GM18873 (cell line): ENCODE measurements at regions not wholly inside any gene's neighbourhood (a gene's known extent, or its start where the extent isn't known, plus 50 kb on each side); places are given as distances from the start of the nearest gene placed in this dataset.

ENCODE experiments used
- ATAC-seq: cut with Tn5 transposase; IDR thresholded peaks from one replicate; pipeline ENCODE4 v1.9.1; 2021; ENCODE audit warnings: mild to moderate bottlenecking, moderate library complexity, moderate number of reproducible peaks; ENCODE audit not compliant: unreplicated experiment, low FRiP score

DNA sequence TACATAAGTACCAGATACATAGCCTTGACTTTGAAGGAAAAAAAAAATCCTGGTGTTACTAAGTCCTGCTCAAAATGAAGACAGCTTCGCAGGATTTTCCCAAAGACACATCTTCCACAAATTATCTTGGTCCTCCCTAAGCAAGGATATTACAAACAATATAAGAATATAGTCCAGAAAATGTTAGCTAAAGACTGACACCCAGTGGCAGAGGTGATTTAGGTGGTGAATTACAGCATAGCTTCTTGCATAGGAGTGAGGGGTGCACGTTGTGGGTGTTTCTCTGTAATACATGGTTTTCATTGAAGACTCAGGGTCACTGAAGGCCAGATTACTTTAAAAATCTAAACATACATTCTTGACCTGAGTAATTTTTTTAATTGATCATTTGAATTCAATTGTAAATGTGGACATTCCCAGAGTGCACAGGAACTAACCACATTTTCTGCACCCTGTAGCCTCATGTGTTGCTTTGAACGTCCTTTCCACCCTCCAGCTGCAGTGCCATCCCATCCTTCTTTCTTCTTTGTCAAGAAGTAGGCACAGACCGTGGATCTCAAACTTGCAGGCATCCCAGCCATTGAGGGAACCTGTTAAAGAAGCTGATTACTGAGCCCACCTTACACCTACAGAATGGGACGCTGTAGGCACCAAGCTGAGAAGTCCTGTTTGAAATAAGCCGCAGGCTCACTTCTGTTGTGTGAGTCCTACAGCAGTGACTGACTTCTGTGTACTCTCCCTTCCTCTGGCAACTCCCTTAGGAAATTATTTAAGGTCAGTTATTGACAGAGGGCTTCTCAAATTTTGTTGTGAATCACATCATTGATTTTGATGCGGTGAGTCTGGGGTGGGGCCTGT is 102.6 kb downstream of the PERP start:
- no peak for ATAC-seq

DNA sequence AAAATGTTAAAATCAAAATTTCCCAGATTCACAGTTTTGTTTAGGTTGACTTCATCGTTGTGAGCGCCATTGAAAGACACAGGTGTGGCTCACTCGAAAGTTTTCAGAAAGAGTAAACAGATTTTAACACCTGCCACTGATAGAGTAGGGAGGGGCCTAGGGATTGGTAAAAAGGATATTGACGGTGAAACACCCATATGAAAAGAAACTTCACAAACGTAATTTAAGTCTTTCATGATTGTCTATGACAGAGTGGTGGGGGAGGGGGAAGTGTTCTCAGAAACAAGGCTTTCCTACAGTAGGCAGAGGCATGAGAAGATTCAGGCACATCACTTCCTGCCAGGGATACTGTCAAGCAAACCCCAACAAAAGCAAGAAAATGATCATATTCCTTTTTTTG is 101.4 kb downstream of the PERP start:
- ATAC-seq: no peak

DNA sequence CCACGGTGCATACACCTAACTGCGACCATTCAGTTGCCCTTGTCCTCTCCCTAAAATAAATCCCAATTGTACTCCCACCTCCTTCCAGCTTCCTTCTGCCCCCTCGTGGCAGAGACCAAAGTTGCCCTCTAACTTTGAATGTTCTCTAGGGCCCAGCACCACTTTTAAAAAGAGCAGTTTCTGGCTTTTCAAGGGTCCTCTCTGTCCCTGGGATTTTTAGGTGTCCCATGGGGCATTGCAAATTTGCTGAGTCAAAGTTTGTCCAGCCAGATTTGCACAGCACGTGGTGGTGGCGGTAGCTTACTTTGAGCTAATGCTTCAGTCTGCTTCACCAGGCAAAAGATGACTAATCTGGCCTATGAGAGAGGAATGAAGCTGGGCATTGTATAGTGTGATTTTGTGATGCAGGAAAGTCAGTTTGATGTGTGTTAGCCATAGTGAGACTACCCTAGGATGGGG is 100.2 kb downstream of the PERP start:
- ATAC-seq: no peak

DNA sequence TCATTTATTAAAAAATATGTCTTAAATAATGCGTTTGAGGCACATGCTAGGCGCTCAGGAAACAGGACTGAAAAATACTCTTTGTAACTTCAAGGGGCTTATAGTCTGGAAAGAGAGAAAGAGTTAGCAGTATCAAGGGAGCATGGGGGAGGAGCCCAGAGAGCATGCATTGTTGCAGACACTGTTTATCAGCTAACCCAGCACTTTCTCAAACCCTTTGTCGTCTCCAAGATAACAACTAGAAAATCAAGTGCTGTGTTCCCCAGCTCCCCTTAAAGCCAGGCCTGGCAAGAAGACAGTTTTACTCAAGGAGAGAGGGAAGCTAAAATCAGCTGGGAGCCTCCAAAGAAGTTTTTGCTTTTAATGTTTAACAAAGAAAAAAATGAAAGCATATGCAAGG is 98.4 kb downstream of the PERP start:
- ATAC-seq: no peak

DNA sequence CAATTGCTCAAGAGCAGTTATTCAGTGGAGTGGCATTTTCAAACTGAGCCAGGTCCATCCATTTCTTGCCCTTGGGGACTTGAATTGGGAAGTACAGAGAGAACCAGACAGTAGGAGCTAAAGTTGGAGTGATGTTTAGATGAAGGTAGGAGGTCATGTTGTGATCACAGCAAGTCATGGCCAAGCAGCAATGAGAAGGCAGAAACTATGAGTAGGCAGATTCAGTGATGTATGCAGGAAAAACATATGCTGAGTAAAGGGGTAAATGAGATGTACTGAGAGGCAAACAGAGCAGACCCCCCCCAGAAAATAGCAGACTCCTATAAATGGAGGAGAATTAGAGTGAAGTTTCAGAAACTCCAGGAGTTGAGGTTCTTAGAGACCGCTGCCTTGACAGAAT is 95.8 kb downstream of the PERP start:
- no peak for ATAC-seq

DNA sequence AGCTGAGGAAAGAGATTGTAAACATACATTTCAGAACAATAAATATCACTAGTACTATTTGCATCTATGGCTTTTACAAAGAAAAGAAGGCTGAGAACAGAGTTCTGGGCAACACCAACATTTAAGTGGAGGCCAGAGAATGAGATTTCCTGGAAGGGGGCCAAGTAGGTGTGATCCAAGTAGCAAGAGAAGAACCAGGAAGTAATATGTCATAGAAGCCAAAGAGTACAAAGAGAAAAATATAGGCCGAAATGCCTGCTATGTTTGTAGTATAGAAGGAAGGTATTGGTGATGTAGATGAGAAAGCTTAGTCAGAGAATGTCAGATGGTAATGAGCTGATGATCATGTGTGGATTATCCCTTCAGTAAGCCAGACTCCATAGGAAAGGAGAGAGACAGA is 94.5 kb downstream of the PERP start:
- ATAC-seq: no peak

DNA sequence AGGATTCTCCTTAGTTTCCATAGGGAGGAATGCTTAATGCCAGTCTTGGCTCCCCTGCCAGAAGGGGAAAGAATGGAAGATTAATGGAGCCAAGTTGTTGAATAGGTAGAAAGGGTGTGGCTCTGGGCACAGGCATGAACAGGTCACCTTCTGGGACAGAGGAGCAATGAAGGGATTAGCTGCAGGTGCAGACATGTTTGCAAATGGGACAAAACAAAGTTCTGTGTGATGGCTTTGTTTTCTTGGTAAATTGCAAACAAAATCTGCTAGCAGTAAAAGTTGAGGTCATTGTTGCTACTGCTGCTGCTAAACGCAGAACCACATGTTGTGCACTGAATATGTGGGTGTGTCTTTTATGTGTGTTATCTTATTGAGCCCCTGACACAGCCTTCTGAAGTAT is 93.3 kb downstream of the PERP start:
- ATAC-seq: no peak

DNA sequence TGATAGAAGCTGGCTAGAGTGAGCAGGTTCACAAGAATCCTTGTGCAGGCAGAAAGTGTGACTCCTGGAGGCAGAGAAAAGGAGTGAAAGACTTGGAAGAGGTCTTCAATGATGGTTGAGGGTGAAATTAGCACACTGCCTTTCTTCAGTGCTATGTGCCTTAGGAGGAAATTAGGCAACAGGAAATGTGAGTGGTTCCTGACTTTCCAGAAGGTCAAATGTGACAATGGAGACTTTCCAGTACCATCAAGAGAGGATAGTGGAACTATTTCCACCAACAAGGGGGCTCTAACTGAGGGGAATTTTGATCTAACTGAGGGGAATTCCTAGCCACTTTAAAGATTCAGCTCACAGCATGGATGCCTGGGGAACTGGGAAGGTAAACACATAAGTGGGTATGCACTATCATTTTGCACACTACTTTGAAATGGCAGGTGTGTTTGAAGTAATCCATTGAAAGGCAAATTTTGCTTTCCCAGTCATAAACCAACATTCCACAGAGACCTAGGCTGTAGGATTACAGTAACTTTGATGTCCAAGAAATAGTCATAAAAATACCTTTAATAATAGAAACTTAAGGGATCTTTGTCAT is 90.0 kb downstream of the PERP start:
- ATAC-seq: no peak

DNA sequence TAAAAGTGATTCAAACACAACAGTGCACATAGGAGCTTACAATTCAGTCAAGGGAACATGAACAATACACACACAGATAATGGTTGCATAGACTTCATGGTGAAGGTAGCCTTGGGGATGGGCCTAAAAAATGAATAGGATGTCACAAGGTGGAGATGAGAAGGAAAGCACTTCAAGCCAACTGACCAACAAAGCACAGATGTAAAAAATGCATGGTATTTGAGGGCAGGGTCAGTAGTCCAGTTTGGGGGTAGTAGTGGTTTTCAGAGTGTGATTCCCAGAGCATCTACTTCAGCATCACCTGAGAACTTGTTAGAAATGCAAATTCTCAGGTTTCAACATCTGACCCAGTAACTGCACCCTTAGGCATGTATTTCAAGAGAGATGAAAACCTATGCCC is 88.9 kb downstream of the PERP start:
- no peak for ATAC-seq

DNA sequence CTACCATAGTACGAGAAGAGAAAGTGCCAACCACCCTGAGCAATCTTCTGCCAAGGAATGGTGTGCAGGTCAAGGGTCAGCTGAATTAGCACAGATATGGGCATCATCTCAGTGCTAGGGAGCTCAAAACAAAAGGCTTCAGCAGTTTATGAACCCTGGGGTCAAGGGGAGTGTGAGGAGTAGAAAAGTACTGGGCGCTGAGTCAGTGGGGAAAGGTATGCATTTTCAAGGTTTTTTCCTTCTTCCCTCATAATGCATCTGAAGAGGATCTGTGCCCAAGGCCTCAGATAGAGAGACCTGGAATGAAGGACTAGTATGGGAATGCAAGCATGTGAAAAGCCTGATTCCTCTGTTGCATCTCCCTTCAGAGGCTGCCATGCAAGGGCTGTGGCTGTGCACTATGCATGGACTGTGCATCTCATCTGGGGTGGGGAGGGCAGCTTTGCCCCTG is 81.7 kb downstream of the PERP start:
- ATAC-seq: no peak

DNA sequence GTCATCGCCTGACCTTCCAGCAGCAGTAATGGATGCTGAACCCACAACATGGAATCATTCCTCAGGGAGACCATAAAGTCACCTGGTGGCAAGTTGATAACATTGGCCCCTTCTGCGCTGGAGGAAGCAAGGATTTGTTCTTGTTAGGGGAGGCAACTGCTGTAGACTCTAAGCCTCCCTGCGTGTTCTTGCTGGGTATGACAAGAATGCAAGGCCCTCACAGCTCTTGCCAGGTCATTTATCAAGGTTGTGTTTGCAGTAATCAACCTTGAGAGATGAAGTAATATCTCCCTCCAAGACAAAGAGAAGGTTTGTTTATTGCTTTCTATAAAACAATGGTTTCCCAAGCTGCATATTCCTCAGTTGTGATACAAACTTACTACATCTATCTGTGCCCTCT is 80.9 kb downstream of the PERP start:
- ATAC-seq: no peak

DNA sequence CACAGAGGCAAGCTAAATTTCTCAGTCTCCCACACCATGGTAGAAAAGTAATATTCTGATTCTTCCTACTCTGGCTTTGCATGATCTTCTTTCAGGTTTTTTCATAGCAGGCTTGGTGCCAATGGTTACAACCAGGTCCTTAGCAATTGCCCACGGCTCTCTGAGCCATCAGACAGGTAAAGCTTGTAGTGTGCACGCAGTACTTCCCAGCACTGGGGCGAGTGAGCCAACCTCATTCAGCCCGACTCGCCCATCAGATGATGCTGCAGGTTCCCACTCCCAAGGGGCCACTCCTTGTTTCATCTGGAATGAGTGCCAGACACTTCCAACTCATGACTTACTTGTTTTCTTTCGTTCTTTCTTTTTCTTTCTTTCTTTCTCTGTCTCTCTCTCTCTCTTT is 78.3 kb downstream of the PERP start:
- no peak for ATAC-seq

DNA sequence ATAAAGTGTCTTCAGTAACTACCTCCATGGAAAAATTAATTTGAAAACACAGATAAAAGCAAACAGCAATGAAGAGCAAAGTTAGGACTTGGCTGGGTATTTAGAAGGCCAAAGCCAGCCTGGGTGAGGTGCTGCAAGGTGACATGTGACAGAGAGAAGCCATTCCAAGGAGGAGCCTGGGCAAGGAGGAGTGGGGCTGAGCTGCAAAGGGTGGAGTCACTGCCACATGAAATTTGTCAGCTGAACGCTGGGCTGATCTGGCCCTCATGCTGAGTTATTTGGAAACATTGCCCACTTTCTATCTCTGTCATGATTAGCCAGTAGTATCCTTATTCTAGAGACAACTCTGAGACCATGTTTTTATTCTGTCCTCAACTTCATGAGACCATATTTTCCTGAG is 76.3 kb downstream of the PERP start:
- no peak for ATAC-seq

DNA sequence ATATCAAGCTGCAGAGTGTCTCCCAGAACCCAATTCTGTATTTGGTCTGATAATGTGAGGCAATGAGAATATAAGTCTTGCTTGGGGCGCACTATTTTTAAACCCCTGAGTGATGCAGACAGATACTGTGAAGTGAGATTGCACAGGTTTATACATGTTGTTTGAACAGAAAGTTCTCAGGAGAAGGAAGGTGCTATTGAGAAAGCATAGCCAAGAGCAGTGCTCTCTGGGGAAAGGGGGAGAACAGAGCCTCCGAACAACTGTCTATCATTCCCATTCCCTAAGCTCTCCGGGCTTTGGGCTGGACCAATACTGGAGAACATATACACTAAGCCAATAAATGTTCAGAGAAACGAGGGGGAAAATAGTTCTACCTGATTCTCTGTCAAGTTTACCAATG is 75.8 kb downstream of the PERP start:
- no peak for ATAC-seq

DNA sequence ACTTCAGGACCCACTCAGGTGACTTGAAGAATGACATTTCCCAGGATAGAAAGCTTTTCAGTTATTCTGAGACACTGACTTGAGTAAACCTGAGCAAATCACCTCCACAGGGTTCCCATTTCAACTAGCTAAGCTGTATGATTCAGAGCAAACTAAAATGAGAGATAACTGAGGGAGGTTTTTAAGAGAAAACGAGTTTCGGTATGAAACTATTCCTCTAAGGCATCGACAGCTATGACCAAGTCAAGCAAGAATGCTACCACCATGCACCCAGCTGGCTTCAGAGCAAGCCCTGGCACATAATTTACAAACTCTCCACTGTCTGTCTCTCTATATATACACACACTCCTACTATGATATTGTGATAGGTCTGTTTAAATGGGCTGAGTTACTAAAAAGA is 75.4 kb downstream of the PERP start:
- ATAC-seq: no peak

DNA sequence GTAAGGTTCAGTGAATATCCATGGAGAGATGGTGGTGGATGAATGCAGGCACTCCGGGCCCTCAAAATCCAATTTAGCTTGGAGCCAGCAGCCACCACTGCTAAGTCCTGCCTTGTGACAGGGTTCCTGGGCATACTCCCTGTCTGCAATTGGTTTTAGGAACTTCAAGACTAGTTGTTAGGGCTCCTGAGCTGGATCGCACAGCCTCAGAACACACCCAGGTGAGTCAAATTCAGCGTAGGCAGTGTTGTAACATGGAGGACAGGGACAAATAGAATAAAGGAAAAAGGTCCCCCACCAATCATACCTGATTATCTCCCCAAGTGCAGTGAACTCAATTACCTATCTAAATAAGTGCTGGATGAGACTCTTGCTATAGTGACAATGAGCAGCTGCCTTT is 74.6 kb downstream of the PERP start:
- ATAC-seq: no peak

DNA sequence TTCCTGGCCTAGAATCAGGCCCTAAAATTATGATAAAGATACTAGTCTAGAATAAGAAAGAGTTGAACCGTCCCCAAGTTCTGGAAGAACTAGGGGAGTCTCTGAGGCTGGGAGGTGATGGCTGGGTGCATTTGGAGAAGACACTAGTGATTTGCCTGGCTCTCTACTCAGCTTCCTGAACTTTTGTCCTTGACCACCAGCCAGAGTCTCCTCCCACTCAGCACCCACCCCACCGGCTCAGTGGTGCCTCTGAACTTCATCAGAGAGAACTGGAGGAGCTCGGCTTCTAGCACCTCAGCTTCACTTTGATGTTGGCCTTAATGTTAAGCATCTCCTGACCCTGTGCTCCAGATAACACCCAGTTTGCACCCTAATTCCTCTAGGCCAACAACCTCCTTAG is 73.0 kb downstream of the PERP start:
- no peak for ATAC-seq

DNA sequence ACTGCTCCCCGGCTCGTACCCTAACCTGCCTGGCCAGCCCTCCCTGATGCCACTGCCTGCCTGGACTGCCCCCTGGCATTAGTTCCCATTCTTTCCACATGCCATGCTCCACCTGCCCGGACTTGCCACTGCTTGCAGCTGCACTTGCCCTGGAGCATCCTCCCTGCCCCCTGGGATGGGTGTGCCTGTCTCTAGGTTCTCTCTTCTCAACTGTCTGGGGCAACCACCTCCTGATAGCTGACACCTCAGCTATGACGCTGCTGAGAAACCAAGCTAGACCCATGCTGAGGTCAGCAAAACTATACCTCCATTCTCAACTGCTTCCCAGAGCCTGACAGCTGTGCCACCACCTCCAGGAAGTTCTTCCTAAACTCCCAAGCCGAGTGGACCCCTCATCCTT is 72.1 kb downstream of the PERP start:
- no peak for ATAC-seq

DNA sequence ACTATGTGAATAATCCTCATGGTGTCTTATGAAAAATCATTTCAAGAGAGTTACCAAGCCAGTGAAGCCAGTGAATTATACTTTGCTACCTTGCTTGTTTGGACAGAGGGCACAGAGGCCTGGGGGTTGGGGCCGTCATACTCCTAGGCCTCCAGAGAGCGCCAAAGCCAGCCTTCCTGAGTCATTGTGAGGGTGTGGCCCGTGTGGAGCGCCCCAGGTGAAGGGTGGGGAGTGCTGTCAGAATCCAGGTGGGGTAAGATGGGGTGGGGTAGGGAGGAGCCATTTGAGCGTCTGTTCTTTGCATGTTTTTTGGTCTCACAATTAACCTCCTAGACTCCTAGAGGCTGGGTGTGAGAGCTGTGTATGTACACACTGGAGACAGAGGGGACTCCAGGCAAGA is 71.1 kb downstream of the PERP start:
- ATAC-seq: no peak

DNA sequence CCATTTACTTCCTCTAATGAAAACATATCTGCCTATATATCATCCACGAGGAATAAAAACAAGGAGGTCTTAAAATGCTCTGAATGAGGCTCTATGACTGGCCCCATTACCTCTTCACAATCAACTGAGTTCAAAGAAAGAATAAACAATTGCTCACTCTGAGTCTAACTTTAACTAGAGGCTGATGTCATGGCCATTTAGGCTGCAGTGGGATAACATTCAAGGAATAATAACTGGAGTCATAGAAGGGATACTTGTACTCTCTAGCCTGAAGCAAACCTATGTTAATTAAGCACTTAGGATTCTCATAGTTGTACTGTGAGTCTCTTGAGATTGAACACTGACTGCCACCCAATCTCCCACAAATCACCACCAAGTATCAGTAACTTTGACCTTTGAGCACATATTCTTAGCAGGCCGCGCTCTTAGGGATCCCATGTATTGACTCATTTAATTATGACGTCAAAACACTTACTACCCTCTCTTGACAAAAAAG is 70.2 kb downstream of the PERP start:
- no peak for ATAC-seq

DNA sequence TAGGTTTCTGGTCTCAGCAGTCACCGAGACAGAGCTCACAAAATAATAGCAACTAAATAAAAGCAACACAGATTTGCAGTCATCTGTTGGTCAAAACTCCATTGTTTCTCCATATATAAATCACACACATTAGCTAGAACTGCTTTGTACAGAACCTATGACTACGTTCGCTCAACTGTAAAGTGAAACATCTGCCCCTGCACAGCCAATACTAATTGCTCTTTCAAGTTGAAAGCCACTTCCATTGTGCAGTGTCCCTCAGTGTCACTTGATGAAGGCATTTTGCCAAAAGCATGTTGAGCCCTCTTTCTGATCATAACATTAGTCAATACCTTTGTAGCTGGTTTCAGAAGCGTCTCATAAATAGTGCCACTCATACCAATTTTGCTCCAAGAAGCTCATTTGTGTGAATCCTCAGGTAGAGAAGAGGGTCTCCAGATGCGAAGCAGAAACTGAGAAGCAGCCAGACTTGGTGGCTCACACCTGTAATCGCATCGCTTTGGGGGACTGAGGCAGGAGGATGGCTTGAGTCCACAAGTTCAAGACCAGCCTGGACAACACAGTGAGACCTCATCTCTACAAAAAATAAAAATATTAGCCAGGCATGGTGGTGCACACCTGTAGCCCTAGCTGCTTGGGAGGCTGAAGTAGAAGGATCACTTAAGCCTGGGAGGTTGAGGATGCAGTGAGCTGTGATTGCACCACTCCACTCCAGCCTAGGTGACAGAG is 68.9 kb downstream of the PERP start:
- no peak for ATAC-seq
